Activated CD4-positive, alpha-beta memory T cell treated with anti-CD3 and anti-CD28 coated beads, Interleukin-2, amount 10 ng/mL, durations not matched to agents 7 days and 5 days (primary cell): ENCODE measurements at regions not wholly inside any gene's neighbourhood (a gene's known extent, or its start where the extent isn't known, plus 50 kb on each side); places are given as distances from the start of the nearest gene placed in this dataset.

Experiments
- CTCF ChIA-PET: fragments of 350-600 bp; sonication (Branson Sonifier 250); formaldehyde crosslinking; loops from one replicate; lab custom pipeline; 2021; ENCODE audit warnings: antibody characterized with exemption, inconsistent platforms; lab: Charles Lee
- POLR2A ChIA-PET: fragments of 350-600 bp; sonication (Branson Sonifier 250); formaldehyde crosslinking; loops from one replicate; lab custom pipeline; 2021; ENCODE audit warnings: antibody characterized with exemption; lab: Charles Lee
- DNase-seq: peaks from one replicate; pipeline ENCODE4 v3.0.0-alpha.2; 2020
- H3K27ac Mint-ChIP-seq: one replicate; pipeline ENCODE4 v1.8.0; 2021; ENCODE audit warnings: mild to moderate bottlenecking, mixed read lengths
- H3K27me3 Mint-ChIP-seq: one replicate; pipeline ENCODE4 v1.8.0; 2021; ENCODE audit warnings: mixed read lengths
- H3K36me3 Mint-ChIP-seq: one replicate; pipeline ENCODE4 v1.8.0; 2021; ENCODE audit warnings: low read depth, mixed read lengths
- H3K4me1 Mint-ChIP-seq: one replicate; pipeline ENCODE4 v1.8.0; 2021; ENCODE audit warnings: mixed read lengths
- H3K4me3 Mint-ChIP-seq: one replicate; pipeline ENCODE4 v1.8.0; 2021; ENCODE audit warnings: mild to moderate bottlenecking, mixed read lengths
- H3K9me3 Mint-ChIP-seq: one replicate; pipeline ENCODE4 v1.8.0; 2021; ENCODE audit warnings: mixed read lengths

- Mint-ChIP-seq H3K4me3 (no peak overlapping the region), H3K9me3 (no peaks in the 10 kb centered on the region), H3K27ac (no peak overlapping the region), H3K4me1 (no peaks in the 10 kb centered on the region), H3K27me3 (no peaks in the 10 kb centered on the region), H3K36me3 (no peaks in the 10 kb centered on the region)
- ChIA-PET POLR2A (no interaction called here), CTCF (no interaction called here)
- DNase-seq: no peak
Measured at GRCh38 chr11:116126562-116126961, 622.3 kb upstream of the CADM1 start.

GRCh38 chr11:116124922-116125714 lies 620.9 kb upstream of the CADM1 start:
- no peak overlapping the region for H3K27ac Mint-ChIP-seq
- ChIA-PET POLR2A (no interaction called here), CTCF (no interaction called here)
- no peaks in the 10 kb centered on the region for H3K9me3 Mint-ChIP-seq
- no peaks in the 10 kb centered on the region for H3K4me1 Mint-ChIP-seq
- no peak for DNase-seq
- H3K27me3 Mint-ChIP-seq: no peaks in the 10 kb centered on the region
- H3K4me3 Mint-ChIP-seq: no peak overlapping the region
- no peaks in the 10 kb centered on the region for H3K36me3 Mint-ChIP-seq

- Mint-ChIP-seq H3K4me1 (no peaks in the 10 kb centered on the region), H3K9me3 (no peaks in the 10 kb centered on the region), H3K4me3 (no peak overlapping the region), H3K27ac (no peak overlapping the region), H3K36me3 (no peaks in the 10 kb centered on the region), H3K27me3 (no peaks in the 10 kb centered on the region)
- ChIA-PET CTCF (no interaction called here), POLR2A (no interaction called here)
- no peak for DNase-seq
Measured at GRCh38 chr11:116123739-116124138, 619.5 kb upstream of the CADM1 start.

- Mint-ChIP-seq H3K4me3 (no peak overlapping the region), H3K9me3 (no peaks in the 10 kb centered on the region), H3K27me3 (no peaks in the 10 kb centered on the region), H3K4me1 (no peaks in the 10 kb centered on the region), H3K27ac (no peak overlapping the region), H3K36me3 (no peaks in the 10 kb centered on the region)
- ChIA-PET POLR2A (no interaction called here), CTCF (no interaction called here)
- DNase-seq: no peak
Measured at GRCh38 chr11:116122697-116123472, 618.7 kb upstream of the CADM1 start.

GRCh38 chr11:116119158-116119557 lies 614.9 kb upstream of the CADM1 start:
- ChIA-PET CTCF (no interaction called here), POLR2A (no interaction called here)
- Mint-ChIP-seq H3K4me3 (no peak overlapping the region), H3K9me3 (no peaks in the 10 kb centered on the region), H3K36me3 (no peaks in the 10 kb centered on the region), H3K27me3 (no peaks in the 10 kb centered on the region), H3K27ac (no peak overlapping the region), H3K4me1 (no peaks in the 10 kb centered on the region)
- no peak for DNase-seq

GRCh38 chr11:116118138-116118470 lies 613.9 kb upstream of the CADM1 start:
- Mint-ChIP-seq H3K4me1 (no peaks in the 10 kb centered on the region), H3K27me3 (no peaks in the 10 kb centered on the region), H3K4me3 (no peak overlapping the region), H3K9me3 (no peaks in the 10 kb centered on the region), H3K27ac (no peak overlapping the region), H3K36me3 (no peaks in the 10 kb centered on the region)
- no peak for DNase-seq
- ChIA-PET CTCF (no interaction called here), POLR2A (no interaction called here)

GRCh38 chr11:116117331-116118137 lies 613.3 kb upstream of the CADM1 start:
- Mint-ChIP-seq H3K36me3 (no peaks in the 10 kb centered on the region), H3K27me3 (no peaks in the 10 kb centered on the region), H3K27ac (no peak overlapping the region), H3K4me1 (no peaks in the 10 kb centered on the region), H3K4me3 (no peak overlapping the region), H3K9me3 (no peaks in the 10 kb centered on the region)
- ChIA-PET POLR2A (no interaction called here), CTCF (no interaction called here)
- no peak for DNase-seq

- DNase-seq: no peak
- H3K4me1 Mint-ChIP-seq: no peaks in the 10 kb centered on the region
- ChIA-PET CTCF (no interaction called here), POLR2A (no interaction called here)
- H3K27me3 Mint-ChIP-seq: no peaks in the 10 kb centered on the region
- no peak overlapping the region for H3K4me3 Mint-ChIP-seq
- no peak overlapping the region for H3K27ac Mint-ChIP-seq
- H3K36me3 Mint-ChIP-seq: no peaks in the 10 kb centered on the region
- H3K9me3 Mint-ChIP-seq: no peaks in the 10 kb centered on the region
Measured at GRCh38 chr11:116115801-116116200, 611.6 kb upstream of the CADM1 start.

GRCh38 chr11:116114198-116114651 lies 610.0 kb upstream of the CADM1 start:
- H3K36me3 Mint-ChIP-seq: no peaks in the 10 kb centered on the region
- H3K27me3 Mint-ChIP-seq: no peaks in the 10 kb centered on the region
- CTCF ChIA-PET: no interaction called here
- no peaks in the 10 kb centered on the region for H3K9me3 Mint-ChIP-seq
- no peaks in the 10 kb centered on the region for H3K4me1 Mint-ChIP-seq
- no peak overlapping the region for H3K27ac Mint-ChIP-seq
- no peak for DNase-seq
- H3K4me3 Mint-ChIP-seq: no peak overlapping the region
- POLR2A ChIA-PET: no interaction called here

GRCh38 chr11:116112087-116112935 lies 608.1 kb upstream of the CADM1 start:
- Mint-ChIP-seq H3K36me3 (no peaks in the 10 kb centered on the region), H3K4me3 (no peak overlapping the region), H3K9me3 (no peaks in the 10 kb centered on the region), H3K27me3 (no peaks in the 10 kb centered on the region), H3K4me1 (no peaks in the 10 kb centered on the region), H3K27ac (no peak overlapping the region)
- ChIA-PET CTCF (no interaction called here), POLR2A (no interaction called here)
- DNase-seq: no peak

- POLR2A ChIA-PET: no interaction called here
- H3K4me1 Mint-ChIP-seq: no peaks in the 10 kb centered on the region
- DNase-seq: no peak
- H3K27ac Mint-ChIP-seq: no peak overlapping the region
- H3K36me3 Mint-ChIP-seq: no peaks in the 10 kb centered on the region
- H3K27me3 Mint-ChIP-seq: no peaks in the 10 kb centered on the region
- H3K9me3 Mint-ChIP-seq: no peaks in the 10 kb centered on the region
- CTCF ChIA-PET: no interaction called here
- no peak overlapping the region for H3K4me3 Mint-ChIP-seq
Measured at GRCh38 chr11:116111546-116111945, 607.3 kb upstream of the CADM1 start.

- Mint-ChIP-seq H3K27me3 (no peaks in the 10 kb centered on the region), H3K36me3 (no peaks in the 10 kb centered on the region), H3K27ac (no peak overlapping the region), H3K9me3 (no peaks in the 10 kb centered on the region), H3K4me3 (no peak overlapping the region), H3K4me1 (no peaks in the 10 kb centered on the region)
- no peak for DNase-seq
- ChIA-PET POLR2A (no interaction called here), CTCF (no interaction called here)
Measured at GRCh38 chr11:116110802-116111201, 606.6 kb upstream of the CADM1 start.

- Mint-ChIP-seq H3K27ac (no peak overlapping the region), H3K4me3 (no peak overlapping the region), H3K4me1 (no peaks in the 10 kb centered on the region), H3K27me3 (no peaks in the 10 kb centered on the region), H3K9me3 (no peaks in the 10 kb centered on the region), H3K36me3 (no peaks in the 10 kb centered on the region)
- ChIA-PET POLR2A (no interaction called here), CTCF (no interaction called here)
- no peak for DNase-seq
Measured at GRCh38 chr11:116110356-116110755, 606.1 kb upstream of the CADM1 start.
